Trophoblast cell (in vitro differentiated cells and primary cell): ENCODE measurements at regions not wholly inside any gene's neighbourhood (a gene's known extent, or its start where the extent isn't known, plus 50 kb on each side); places are given as distances from the start of the nearest gene placed in this dataset.

Experiments used
- DNase-seq, 2 donors: peaks; one replicate each; pipeline ENCODE4 v3.0.0-alpha.2; 2016
- H2AFZ ChIP-seq: 2 replicates; pipeline ENCODE4 v1.6.1; 2013; ENCODE audit warnings: low read length, moderate library complexity, mild to moderate bottlenecking; ENCODE audit not compliant: insufficient read depth, poor library complexity
- H2AK5ac ChIP-seq: 2 replicates; pipeline ENCODE4 v1.6.1; 2013; ENCODE audit warnings: mild to moderate bottlenecking, low read length
- H2BK120ac ChIP-seq: 2 replicates; pipeline ENCODE4 v1.6.1; 2013; ENCODE audit warnings: low read length, mild to moderate bottlenecking, moderate library complexity; ENCODE audit not compliant: insufficient read depth, poor library complexity
- H2BK12ac ChIP-seq: 2 replicates; pipeline ENCODE4 v1.6.1; 2013; ENCODE audit warnings: mild to moderate bottlenecking, low read length, moderate library complexity
- H2BK5ac ChIP-seq: 2 replicates; pipeline ENCODE4 v1.6.1; 2013; ENCODE audit warnings: low read length, low read depth, moderate library complexity, mild to moderate bottlenecking; ENCODE audit not compliant: poor library complexity
- H3K14ac ChIP-seq: 2 replicates; pipeline ENCODE4 v1.6.1; 2013; ENCODE audit warnings: mild to moderate bottlenecking, low read length
- H3K18ac ChIP-seq: 2 replicates; pipeline ENCODE4 v1.6.1; 2013; ENCODE audit warnings: mild to moderate bottlenecking, low read length
- H3K23ac ChIP-seq: 2 replicates; pipeline ENCODE4 v1.6.1; 2013; ENCODE audit warnings: low read length
- H3K27ac ChIP-seq: 2 replicates; pipeline ENCODE4 v1.5.1; 2013; ENCODE audit warnings: low read depth, mild to moderate bottlenecking, inconsistent platforms, low read length, moderate library complexity
- H3K27me3 ChIP-seq: 2 replicates; pipeline ENCODE4 v1.6.1; 2013; ENCODE audit warnings: inconsistent platforms, mild to moderate bottlenecking, low read length, moderate library complexity; ENCODE audit not compliant: insufficient read depth
- H3K36me3 ChIP-seq, 2 experiments: 1 replicate in 1 of 2; 2 replicates in 1 of 2; pipeline ENCODE4 v1.6.1; 2013; ENCODE audit warnings: low read length in 2 of 2, mild to moderate bottlenecking in 2 of 2, moderate library complexity in 1 of 2; ENCODE audit not compliant: insufficient read depth in 2 of 2, control insufficient read depth in 1 of 2
- H3K4ac ChIP-seq: 2 replicates; pipeline ENCODE4 v1.6.1; 2013; ENCODE audit warnings: low read depth, mild to moderate bottlenecking, low read length, moderate library complexity
- H3K4me1 ChIP-seq, 2 experiments: 1 replicate in 1 of 2; 2 replicates in 1 of 2; pipeline ENCODE4 v1.6.1; 2013; ENCODE audit warnings: low read length in 2 of 2, mild to moderate bottlenecking in 2 of 2, moderate library complexity in 1 of 2; ENCODE audit not compliant: insufficient read depth in 2 of 2, control insufficient read depth in 1 of 2
- H3K4me2 ChIP-seq: 2 replicates; pipeline ENCODE4 v1.6.1; 2013; ENCODE audit warnings: inconsistent platforms, mild to moderate bottlenecking, low read length, moderate library complexity
- H3K4me3 ChIP-seq: 2 replicates; pipeline ENCODE4 v1.5.1; 2013; ENCODE audit warnings: mild to moderate bottlenecking, low read depth, low read length, inconsistent platforms
- H3K79me1 ChIP-seq: one replicate; pipeline ENCODE4 v1.6.1; 2013; ENCODE audit warnings: low read length
- H3K79me2 ChIP-seq: 2 replicates; pipeline ENCODE4 v1.6.1; 2013; ENCODE audit warnings: low read length, mild to moderate bottlenecking; ENCODE audit not compliant: control insufficient read depth, insufficient read depth, poor library complexity
- H3K9ac ChIP-seq: 2 replicates; pipeline ENCODE4 v1.6.1; 2013; ENCODE audit warnings: mild to moderate bottlenecking, low read length
- H3K9me3 ChIP-seq: 2 replicates; pipeline ENCODE4 v1.6.1; 2013; ENCODE audit warnings: low read depth, mild to moderate bottlenecking, control low read depth, inconsistent platforms, low read length; ENCODE audit not compliant: insufficient read depth
- H4K12ac ChIP-seq: 2 replicates; pipeline ENCODE4 v1.6.1; 2013; ENCODE audit warnings: low read depth, mild to moderate bottlenecking, low read length, moderate library complexity
- H4K8ac ChIP-seq: 2 replicates; pipeline ENCODE4 v1.6.1; 2013; ENCODE audit warnings: low read depth, mild to moderate bottlenecking, low read length, moderate library complexity
- H4K91ac ChIP-seq: one replicate; pipeline ENCODE4 v1.6.1; 2013; ENCODE audit warnings: low read depth, mild to moderate bottlenecking, low read length, moderate library complexity
- WGBS: extraction: QIAGEN DNeasy Blood & Tissue Kit; methylation state at CpG from one replicate; pipeline ENCODE4 v1.1.7; 2013; ENCODE audit warnings: missing lambda C conversion rate; ENCODE audit not compliant: insufficient read length, insufficient coverage; ENCODE audit errors: extremely low coverage; 5-methylcytosine and 5-hydroxymethylcytosine counted together

DNA sequence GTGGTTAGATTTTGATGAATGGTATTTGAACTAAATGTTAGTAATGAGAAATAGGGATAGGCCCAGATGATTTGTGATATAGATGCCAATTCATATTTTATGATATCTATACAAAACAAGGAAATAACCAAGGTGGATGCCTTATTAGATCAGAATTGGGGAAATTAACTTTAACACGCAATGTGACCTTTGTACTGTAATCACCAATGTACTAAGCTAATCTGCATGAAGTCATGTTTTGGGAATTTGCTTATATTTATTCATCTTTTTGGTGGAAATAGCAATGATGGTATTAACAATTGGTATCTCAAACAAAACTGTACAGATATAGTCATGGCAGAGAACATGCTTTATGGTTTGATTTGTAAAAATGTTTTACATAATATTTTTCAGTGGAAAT, 504.7 kb downstream of the PLCL1 start:
- Histone ChIP-seq H3K4me1 (peaks cover 0 to 2% of the 10 kb centered on the region in 2 experiments), H4K91ac (no peak overlapping the region), H2BK12ac (no peak overlapping the region), H3K27ac (no peak overlapping the region), H3K79me1 (no peaks in the 10 kb centered on the region), H3K36me3 (no peaks in the 10 kb centered on the region), H4K12ac (no peak overlapping the region), H3K23ac (no peak overlapping the region), H3K9ac (no peak overlapping the region), H3K4me3 (no peak overlapping the region), H3K9me3 (no peaks in the 10 kb centered on the region), H2AK5ac (no peak overlapping the region), H4K8ac (no peak overlapping the region), H3K18ac (no peak overlapping the region), H2BK5ac (no peak overlapping the region), H3K4me2 (no peak overlapping the region), H3K14ac (no peak overlapping the region), H3K79me2 (no peaks in the 10 kb centered on the region), H3K4ac (no peak overlapping the region), H2AFZ (no peak overlapping the region), H2BK120ac (no peak overlapping the region), H3K27me3 (no peaks in the 10 kb centered on the region)
- DNase-seq, result no peak
- no CpG with 5 or more reads among the region's 1 CpG for WGBS

DNA sequence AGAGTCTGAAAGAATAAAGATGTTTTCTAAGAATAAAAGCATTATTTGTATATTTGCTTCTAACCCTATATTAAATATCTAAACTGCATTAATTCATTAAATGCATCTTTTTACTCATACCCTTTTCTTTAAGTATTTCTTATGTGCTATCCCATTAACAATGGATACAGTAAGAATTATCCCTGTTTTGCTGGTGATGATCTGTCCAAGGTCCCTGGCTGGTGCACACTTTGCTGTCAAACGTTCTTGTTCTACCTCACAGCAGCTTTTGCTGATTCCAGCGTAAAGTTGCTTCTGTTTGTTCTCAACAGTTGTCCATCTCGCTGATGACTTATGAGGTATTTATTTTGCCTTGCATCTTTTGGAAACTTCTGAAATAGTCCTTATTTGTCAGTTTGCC, 504.0 kb downstream of the PLCL1 start:
- no peak overlapping the region for H4K12ac ChIP-seq
- H2BK12ac ChIP-seq, result no peak overlapping the region
- H3K4ac ChIP-seq, result no peak overlapping the region
- DNase-seq, result no peak
- H3K9me3 ChIP-seq, result no peaks in the 10 kb centered on the region
- H3K27me3 ChIP-seq, result no peaks in the 10 kb centered on the region
- no peak overlapping the region for H2AK5ac ChIP-seq
- no peak overlapping the region for H3K23ac ChIP-seq
- no peak overlapping the region for H3K27ac ChIP-seq
- H3K4me1 ChIP-seq, result peaks cover 0 to 2% of the 10 kb centered on the region in 2 experiments
- H3K4me2 ChIP-seq, result no peak overlapping the region
- H3K9ac ChIP-seq, result no peak overlapping the region
- H2AFZ ChIP-seq, result no peak overlapping the region
- no peak overlapping the region for H2BK5ac ChIP-seq
- H3K14ac ChIP-seq, result no peak overlapping the region
- H3K4me3 ChIP-seq, result no peak overlapping the region
- H4K91ac ChIP-seq, result no peak overlapping the region
- H3K36me3 ChIP-seq, result no peaks in the 10 kb centered on the region
- H3K18ac ChIP-seq, result no peak overlapping the region
- no peaks in the 10 kb centered on the region for H3K79me1 ChIP-seq
- H2BK120ac ChIP-seq, result no peak overlapping the region
- no CpG with 5 or more reads among the region's 3 CpGs for WGBS
- no peak overlapping the region for H4K8ac ChIP-seq
- H3K79me2 ChIP-seq, result no peaks in the 10 kb centered on the region

DNA sequence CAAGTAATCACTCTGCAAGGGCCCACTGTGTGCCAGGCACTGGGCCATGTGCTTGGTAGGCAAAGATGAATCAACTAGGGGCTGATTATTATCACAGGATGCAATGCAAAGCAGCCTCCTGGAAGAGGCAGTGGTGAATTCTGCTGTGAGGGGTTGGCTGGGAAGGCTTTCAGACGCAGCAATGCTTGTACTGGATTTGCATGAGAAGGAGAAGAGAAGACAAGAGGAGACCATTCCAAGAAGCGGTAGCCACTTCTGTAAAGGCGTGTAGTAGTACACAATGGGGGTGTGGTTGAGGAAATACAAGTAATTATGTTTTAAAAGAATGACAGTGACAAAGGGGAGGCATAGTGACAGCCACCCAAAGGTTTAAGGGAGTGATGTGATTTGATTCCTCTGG, 502.7 kb downstream of the PLCL1 start:
- Histone ChIP-seq H2BK12ac (no peak overlapping the region), H2AFZ (no peak overlapping the region), H3K4me2 (no peak overlapping the region), H3K27me3 (no peaks in the 10 kb centered on the region), H2BK120ac (no peak overlapping the region), H3K36me3 (no peaks in the 10 kb centered on the region), H4K91ac (no peak overlapping the region), H3K18ac (no peak overlapping the region), H3K9me3 (no peaks in the 10 kb centered on the region), H4K8ac (no peak overlapping the region), H3K4me3 (no peak overlapping the region), H3K14ac (no peak overlapping the region), H2BK5ac (no peak overlapping the region), H3K79me2 (no peaks in the 10 kb centered on the region), H4K12ac (no peak overlapping the region), H3K4me1 (peaks cover 0 to 2% of the 10 kb centered on the region in 2 experiments), H2AK5ac (no peak overlapping the region), H3K9ac (no peak overlapping the region), H3K27ac (no peak overlapping the region), H3K79me1 (no peaks in the 10 kb centered on the region), H3K4ac (no peak overlapping the region), H3K23ac (no peak overlapping the region)
- WGBS, result no CpG with 5 or more reads among the region's 3 CpGs
- no peak for DNase-seq

DNA sequence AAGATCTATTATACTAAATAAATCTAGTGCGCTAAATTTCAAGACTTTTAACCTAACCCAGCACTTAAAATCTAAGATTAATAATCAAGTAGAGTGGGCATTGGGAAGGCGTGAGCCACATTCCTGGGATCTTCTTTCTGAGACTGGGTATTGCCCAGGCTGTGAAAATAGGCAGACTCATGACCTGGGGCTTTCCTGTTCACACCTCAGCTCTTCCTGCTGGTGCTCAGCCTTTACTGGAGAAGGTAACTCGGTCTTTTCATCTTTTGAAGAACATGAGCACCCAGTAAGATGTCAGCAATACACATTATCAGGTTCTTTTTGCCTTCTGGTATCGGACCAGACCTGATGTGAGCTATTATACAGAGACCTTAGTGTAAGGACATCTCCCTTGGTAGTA, 500.5 kb downstream of the PLCL1 start:
- H3K4ac ChIP-seq, result no peak overlapping the region
- no peak overlapping the region for H3K4me2 ChIP-seq
- no CpG with 5 or more reads among the region's 4 CpGs for WGBS
- no peaks in the 10 kb centered on the region for H3K9me3 ChIP-seq
- H3K27ac ChIP-seq, result no peak overlapping the region
- H2BK5ac ChIP-seq, result no peak overlapping the region
- no peak overlapping the region for H2AFZ ChIP-seq
- no peak overlapping the region for H2BK120ac ChIP-seq
- H2BK12ac ChIP-seq, result no peak overlapping the region
- H3K4me3 ChIP-seq, result no peak overlapping the region
- H2AK5ac ChIP-seq, result no peak overlapping the region
- no peaks in the 10 kb centered on the region for H3K36me3 ChIP-seq
- H3K14ac ChIP-seq, result no peak overlapping the region
- H4K12ac ChIP-seq, result no peak overlapping the region
- no peaks in the 10 kb centered on the region for H3K79me2 ChIP-seq
- H3K79me1 ChIP-seq, result no peaks in the 10 kb centered on the region
- no peak overlapping the region for H3K23ac ChIP-seq
- no peak overlapping the region for H4K8ac ChIP-seq
- H4K91ac ChIP-seq, result no peak overlapping the region
- peaks cover 0 to 2% of the 10 kb centered on the region in 2 experiments for H3K4me1 ChIP-seq
- H3K9ac ChIP-seq, result no peak overlapping the region
- H3K18ac ChIP-seq, result no peak overlapping the region
- DNase-seq, result no peak
- no peaks in the 10 kb centered on the region for H3K27me3 ChIP-seq
